ENCODE measurements at regions not wholly inside any gene's neighbourhood (a gene's known extent, or its start where the extent isn't known, plus 50 kb on each side); places are given as distances from the start of the nearest gene placed in this dataset.

- Histone ChIP-seq H3K4me1 (ENCODE audit: control insufficient read depth, insufficient read depth, low read length) (no peaks in the 10 kb centered on the region), H3K27ac (ENCODE audit: low read depth, low read length) (no peak overlapping the region), H3K9me3 (ENCODE audit: control insufficient read depth, insufficient read depth, low read length) (no peaks in the 10 kb centered on the region), H3K27me3 (ENCODE audit: control insufficient read depth, insufficient read depth, low read length) (no peaks in the 10 kb centered on the region), H3K36me3 (ENCODE audit: control insufficient read depth, insufficient read depth, low read length) (no peaks in the 10 kb centered on the region), H3K9ac (ENCODE audit: low read depth, low read length) (no peak overlapping the region), H3K4me3 (ENCODE audit: low read depth, low read length) (no peak overlapping the region)
These were observed 132.0 kb upstream of the CTTNBP2NL start for GRCh38 chr1:112264010-112264409.

DNA sequence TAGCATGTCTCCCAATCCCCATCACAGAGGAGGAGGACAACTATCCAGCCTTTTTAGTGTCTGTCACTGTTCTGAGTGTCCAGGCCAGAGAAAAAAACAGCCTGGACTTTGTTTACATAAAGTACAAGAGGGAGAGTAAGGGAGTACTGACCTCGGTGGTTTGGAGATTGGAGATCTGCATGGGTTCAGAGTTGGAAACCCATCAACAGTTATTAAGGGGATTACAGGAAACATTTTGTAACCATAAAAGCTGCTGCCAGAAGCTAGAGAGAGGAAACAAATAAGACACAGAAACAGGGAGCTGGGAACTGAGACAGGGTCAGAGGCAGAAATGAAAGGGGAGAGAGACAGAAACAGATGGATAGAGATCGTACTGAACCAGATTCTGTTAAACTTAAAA lies 131.5 kb upstream of the CTTNBP2NL start:
- no peak overlapping the region for H3K4me3 ChIP-seq (ENCODE audit: low read depth, low read length)
- no peak overlapping the region for H3K9ac ChIP-seq (ENCODE audit: low read depth, low read length)
- no peaks in the 10 kb centered on the region for H3K36me3 ChIP-seq (ENCODE audit: control insufficient read depth, insufficient read depth, low read length)
- H3K9me3 ChIP-seq (ENCODE audit: control insufficient read depth, insufficient read depth, low read length): no peaks in the 10 kb centered on the region
- no peak overlapping the region for H3K27ac ChIP-seq (ENCODE audit: low read depth, low read length)
- H3K27me3 ChIP-seq (ENCODE audit: control insufficient read depth, insufficient read depth, low read length): no peaks in the 10 kb centered on the region
- H3K4me1 ChIP-seq (ENCODE audit: control insufficient read depth, insufficient read depth, low read length): no peaks in the 10 kb centered on the region

GRCh38 chr1:112265931-112266330 lies 130.1 kb upstream of the CTTNBP2NL start:
- Histone ChIP-seq H3K27ac (ENCODE audit: low read depth, low read length) (no peak overlapping the region), H3K27me3 (ENCODE audit: control insufficient read depth, insufficient read depth, low read length) (no peaks in the 10 kb centered on the region), H3K9me3 (ENCODE audit: control insufficient read depth, insufficient read depth, low read length) (no peaks in the 10 kb centered on the region), H3K4me1 (ENCODE audit: control insufficient read depth, insufficient read depth, low read length) (no peaks in the 10 kb centered on the region), H3K36me3 (ENCODE audit: control insufficient read depth, insufficient read depth, low read length) (no peaks in the 10 kb centered on the region), H3K4me3 (ENCODE audit: low read depth, low read length) (no peak overlapping the region), H3K9ac (ENCODE audit: low read depth, low read length) (no peak overlapping the region)

DNA sequence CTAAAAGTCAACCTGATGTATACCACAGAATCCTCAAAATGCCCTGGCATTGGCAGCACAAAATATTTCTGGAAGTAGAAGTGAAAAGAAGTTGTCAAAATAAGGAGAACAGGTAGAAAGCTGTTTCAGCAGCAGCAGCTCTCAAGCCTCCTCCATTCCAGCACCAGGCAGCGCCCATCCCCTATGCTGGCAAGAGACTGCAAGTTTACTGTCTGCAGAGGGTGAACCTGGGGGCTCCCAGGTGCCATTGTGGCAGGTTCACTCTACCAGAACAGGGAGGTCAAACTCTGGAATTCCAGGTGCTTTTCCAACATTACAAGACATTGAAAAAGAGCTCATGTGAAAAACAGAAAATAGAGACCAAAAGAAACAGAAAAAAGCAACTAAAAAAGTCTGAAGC lies 128.8 kb upstream of the CTTNBP2NL start:
- H3K4me3 ChIP-seq (ENCODE audit: low read depth, low read length): no peak overlapping the region
- no peaks in the 10 kb centered on the region for H3K9me3 ChIP-seq (ENCODE audit: control insufficient read depth, insufficient read depth, low read length)
- H3K27ac ChIP-seq (ENCODE audit: low read depth, low read length): no peak overlapping the region
- H3K4me1 ChIP-seq (ENCODE audit: control insufficient read depth, insufficient read depth, low read length): no peaks in the 10 kb centered on the region
- no peaks in the 10 kb centered on the region for H3K36me3 ChIP-seq (ENCODE audit: control insufficient read depth, insufficient read depth, low read length)
- H3K9ac ChIP-seq (ENCODE audit: low read depth, low read length): no peak overlapping the region
- H3K27me3 ChIP-seq (ENCODE audit: control insufficient read depth, insufficient read depth, low read length): no peaks in the 10 kb centered on the region

DNA sequence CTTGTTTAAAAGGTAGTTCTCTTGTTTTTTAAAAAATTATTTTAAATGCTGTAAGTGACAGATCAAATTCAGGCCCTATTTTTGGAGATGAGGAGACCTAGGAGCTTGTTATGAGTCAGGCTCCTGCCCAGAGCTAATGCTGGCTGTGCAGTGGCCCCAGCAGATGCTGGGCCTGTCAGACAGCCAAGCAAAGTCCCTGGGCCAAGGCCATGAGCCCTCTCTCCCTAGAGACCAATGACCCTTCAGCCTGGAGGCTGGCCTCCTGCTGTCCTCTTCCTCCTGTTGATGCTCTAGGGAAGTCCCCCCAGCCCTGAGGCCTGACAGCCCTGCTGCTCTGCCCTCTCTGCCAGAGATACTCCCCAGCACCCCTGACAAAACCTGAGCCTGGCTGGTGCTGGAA lies 128.1 kb upstream of the CTTNBP2NL start:
- Histone ChIP-seq H3K27me3 (ENCODE audit: control insufficient read depth, insufficient read depth, low read length) (no peaks in the 10 kb centered on the region), H3K4me1 (ENCODE audit: control insufficient read depth, insufficient read depth, low read length) (no peaks in the 10 kb centered on the region), H3K36me3 (ENCODE audit: control insufficient read depth, insufficient read depth, low read length) (no peaks in the 10 kb centered on the region), H3K27ac (ENCODE audit: low read depth, low read length) (no peak overlapping the region), H3K9ac (ENCODE audit: low read depth, low read length) (no peak overlapping the region), H3K4me3 (ENCODE audit: low read depth, low read length) (no peak overlapping the region), H3K9me3 (ENCODE audit: control insufficient read depth, insufficient read depth, low read length) (no peaks in the 10 kb centered on the region)

GRCh38 chr1:112268408-112268807 lies 127.6 kb upstream of the CTTNBP2NL start:
- no peak overlapping the region for H3K27ac ChIP-seq (ENCODE audit: low read depth, low read length)
- no peaks in the 10 kb centered on the region for H3K27me3 ChIP-seq (ENCODE audit: control insufficient read depth, insufficient read depth, low read length)

GRCh38 chr1:112271270-112271669 lies 124.7 kb upstream of the CTTNBP2NL start:
- H3K9ac ChIP-seq (ENCODE audit: low read depth, low read length): no peak overlapping the region
- no peak overlapping the region for H3K27ac ChIP-seq (ENCODE audit: low read depth, low read length)
- H3K4me3 ChIP-seq (ENCODE audit: low read depth, low read length): no peak overlapping the region
- no peaks in the 10 kb centered on the region for H3K36me3 ChIP-seq (ENCODE audit: control insufficient read depth, insufficient read depth, low read length)
- no peaks in the 10 kb centered on the region for H3K27me3 ChIP-seq (ENCODE audit: control insufficient read depth, insufficient read depth, low read length)
- H3K4me1 ChIP-seq (ENCODE audit: control insufficient read depth, insufficient read depth, low read length): no peaks in the 10 kb centered on the region
- peaks cover 10% of the 10 kb centered on the region for H3K9me3 ChIP-seq (ENCODE audit: control insufficient read depth, insufficient read depth, low read length)

More at GRCh38 chr1:112268408-112268807, 127.6 kb upstream of the CTTNBP2NL start:
- no peak overlapping the region for H3K9ac ChIP-seq (ENCODE audit: low read depth, low read length)
- no peak overlapping the region for H3K4me3 ChIP-seq (ENCODE audit: low read depth, low read length)
- H3K9me3 ChIP-seq (ENCODE audit: control insufficient read depth, insufficient read depth, low read length): peaks cover 2% of the 10 kb centered on the region; the same call in 1 of the 2 replicates
- no peaks in the 10 kb centered on the region for H3K4me1 ChIP-seq (ENCODE audit: control insufficient read depth, insufficient read depth, low read length)
- no peaks in the 10 kb centered on the region for H3K36me3 ChIP-seq (ENCODE audit: control insufficient read depth, insufficient read depth, low read length)

DNA sequence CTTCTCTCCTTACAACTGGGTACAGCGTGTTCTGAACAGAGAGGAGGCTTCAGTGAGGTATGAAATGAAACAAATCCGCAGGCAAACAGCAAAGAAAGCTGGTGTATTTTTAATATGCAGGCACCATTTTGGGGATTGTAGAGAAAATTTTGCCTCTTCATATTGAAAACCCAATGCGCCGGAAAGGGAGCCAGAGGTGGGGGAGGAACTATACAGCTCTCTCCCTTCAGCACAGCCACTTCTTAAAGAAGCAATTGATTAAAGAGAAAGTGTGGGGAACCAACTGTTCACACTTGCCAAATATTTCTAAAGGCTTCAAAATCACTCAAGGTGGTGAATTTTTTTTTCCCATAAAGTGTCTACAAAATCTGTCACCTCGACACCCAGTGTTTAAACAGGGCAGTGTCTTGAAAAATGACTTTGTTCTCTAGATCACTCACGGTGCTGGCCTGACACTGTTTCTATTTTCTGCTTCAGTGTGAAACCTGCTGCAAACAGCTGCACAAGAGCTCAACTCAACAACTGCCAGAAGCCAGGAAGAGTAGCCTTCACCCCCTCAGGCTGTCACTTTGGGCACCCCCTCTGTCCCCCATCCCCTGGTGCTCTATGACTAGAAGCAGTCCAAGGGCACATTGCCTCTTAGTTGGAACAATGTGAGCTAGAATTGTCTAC lies 123.8 kb upstream of the CTTNBP2NL start:
- Histone ChIP-seq H3K4me1 (ENCODE audit: control insufficient read depth, insufficient read depth, low read length) (no peaks in the 10 kb centered on the region), H3K36me3 (ENCODE audit: control insufficient read depth, insufficient read depth, low read length) (no peaks in the 10 kb centered on the region), H3K27me3 (ENCODE audit: control insufficient read depth, insufficient read depth, low read length) (no peaks in the 10 kb centered on the region), H3K27ac (ENCODE audit: low read depth, low read length) (no peak overlapping the region), H3K4me3 (ENCODE audit: low read depth, low read length) (no peak overlapping the region), H3K9me3 (ENCODE audit: control insufficient read depth, insufficient read depth, low read length) (peaks cover 10% of the 10 kb centered on the region), H3K9ac (ENCODE audit: low read depth, low read length) (no peak overlapping the region)

DNA sequence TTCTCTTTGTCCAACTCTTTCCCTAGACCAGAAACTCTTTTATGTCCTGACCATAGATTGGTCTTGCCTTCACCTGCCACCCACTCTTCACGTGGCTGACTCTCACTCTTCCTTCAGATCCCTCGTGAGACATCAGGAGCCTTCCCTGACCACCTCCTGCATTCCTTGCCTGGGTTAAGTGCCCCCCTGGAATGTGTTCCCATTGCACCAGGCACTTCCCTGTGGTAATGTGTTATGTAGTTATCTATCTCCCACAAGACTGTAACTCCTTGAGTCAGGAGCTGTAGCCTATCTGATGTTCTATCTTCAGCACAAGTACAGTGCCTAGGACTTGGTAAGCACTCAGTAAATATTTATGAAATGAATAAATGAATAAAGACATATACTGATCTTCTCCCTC lies 111.2 kb upstream of the CTTNBP2NL start:
- Histone ChIP-seq H3K36me3 (ENCODE audit: control insufficient read depth, insufficient read depth, low read length) (no peaks in the 10 kb centered on the region), H3K4me3 (ENCODE audit: low read depth, low read length) (no peak overlapping the region), H3K9ac (ENCODE audit: low read depth, low read length) (no peak overlapping the region), H3K9me3 (ENCODE audit: control insufficient read depth, insufficient read depth, low read length) (no peaks in the 10 kb centered on the region), H3K4me1 (ENCODE audit: control insufficient read depth, insufficient read depth, low read length) (no peaks in the 10 kb centered on the region), H3K27me3 (ENCODE audit: control insufficient read depth, insufficient read depth, low read length) (no peaks in the 10 kb centered on the region), H3K27ac (ENCODE audit: low read depth, low read length) (no peak overlapping the region)

- Histone ChIP-seq H3K9me3 (ENCODE audit: control insufficient read depth, insufficient read depth, low read length) (no peaks in the 10 kb centered on the region), H3K4me1 (ENCODE audit: control insufficient read depth, insufficient read depth, low read length) (no peaks in the 10 kb centered on the region), H3K27me3 (ENCODE audit: control insufficient read depth, insufficient read depth, low read length) (no peaks in the 10 kb centered on the region), H3K9ac (ENCODE audit: low read depth, low read length) (no peak overlapping the region), H3K4me3 (ENCODE audit: low read depth, low read length) (no peak overlapping the region), H3K27ac (ENCODE audit: low read depth, low read length) (no peak overlapping the region), H3K36me3 (ENCODE audit: control insufficient read depth, insufficient read depth, low read length) (no peaks in the 10 kb centered on the region)
These were observed 110.7 kb upstream of the CTTNBP2NL start for GRCh38 chr1:112285316-112285715.

- Histone ChIP-seq H3K9ac (ENCODE audit: low read depth, low read length) (no peak overlapping the region), H3K36me3 (ENCODE audit: control insufficient read depth, insufficient read depth, low read length) (no peaks in the 10 kb centered on the region), H3K4me3 (ENCODE audit: low read depth, low read length) (no peak overlapping the region), H3K4me1 (ENCODE audit: control insufficient read depth, insufficient read depth, low read length) (no peaks in the 10 kb centered on the region), H3K27ac (ENCODE audit: low read depth, low read length) (no peak overlapping the region), H3K9me3 (ENCODE audit: control insufficient read depth, insufficient read depth, low read length) (no peaks in the 10 kb centered on the region), H3K27me3 (ENCODE audit: control insufficient read depth, insufficient read depth, low read length) (no peaks in the 10 kb centered on the region)
These were observed 110.3 kb upstream of the CTTNBP2NL start for GRCh38 chr1:112285746-112286145.

All from HUES48 (cell line).